SK-N-SH (cell line): ENCODE measurements at regions not wholly inside any gene's neighbourhood (a gene's known extent, or its start where the extent isn't known, plus 50 kb on each side); places are given as distances from the start of the nearest gene placed in this dataset.

Experiments
- CTCF ChIA-PET: fragments of 300-600, 350-600 bp; formaldehyde crosslinking; extraction: SDS; loops from one replicate; lab custom pipeline; 2021; lab: Yijun Ruan, JAX
- POLR2A ChIA-PET: fragments of 350-600 bp; sonication (Branson Sonifier 250); formaldehyde crosslinking; extraction: SDS; loops from one replicate; lab custom pipeline; 2020; ENCODE audit warnings: antibody characterized with exemption, inconsistent platforms; lab: Yijun Ruan, JAX
- DNase-seq: peaks from one replicate; pipeline ENCODE4 v3.0.0; 2012
- H2AFZ ChIP-seq: fragments of 200-600 bp; sonication (generic); 2 replicates; pipeline ENCODE4 v1.8.1; 2016; ENCODE audit warnings: antibody characterized with exemption, mild to moderate bottlenecking, low read depth
- H3F3A ChIP-seq: fragments of 200-600 bp; sonication (generic); replicated peaks from 2 replicates; pipeline ENCODE3; 2016; ENCODE audit warnings: antibody characterized with exemption, mild to moderate bottlenecking; ENCODE audit not compliant: insufficient read depth
- H3K27ac ChIP-seq, 2 experiments: fragments of 200-500 bp in 1 of 2; fragments of 200-600 bp in 1 of 2; sonication (Bioruptor generic) in 1 of 2; sonication (generic), shearing (Covaris generic) in 1 of 2; 2 replicates each; pipeline versions ENCODE4 v1.5.1 to v1.6.1; 2014 to 2016; ENCODE audit warnings: low read depth in 2 of 2, inconsistent platforms in 1 of 2, low read length in 1 of 2, mild to moderate bottlenecking in 1 of 2, mixed read lengths in 1 of 2
- H3K27me3 ChIP-seq: fragments of 200-600 bp; sonication (generic), shearing (Covaris generic); 2 replicates; pipeline ENCODE4 v1.6.1; 2016; ENCODE audit warnings: mixed run types; ENCODE audit not compliant: insufficient read depth
- H3K36me3 ChIP-seq, 2 experiments: fragments of 200-500 bp in 1 of 2; fragments of 200-600 bp in 1 of 2; sonication (Bioruptor generic) in 1 of 2; sonication (generic) in 1 of 2; replicated peaks in 1 of 2; 2 replicates each; pipeline versions ENCODE3 to v1.5.1; 2014 to 2016; ENCODE audit warnings: low read length in 1 of 2, mild to moderate bottlenecking in 1 of 2; ENCODE audit not compliant: insufficient read depth in 2 of 2, control insufficient read depth in 1 of 2
- H3K4me1 ChIP-seq, 2 experiments: fragments of 200-500 bp in 1 of 2; fragments of 200-600 bp in 1 of 2; sonication (Bioruptor generic) in 1 of 2; sonication (generic), shearing (Covaris generic) in 1 of 2; 2 replicates each; pipeline versions ENCODE4 v1.5.1 to v1.6.1; 2014 to 2016; ENCODE audit warnings: low read depth in 1 of 2, low read length in 1 of 2, mixed run types in 1 of 2; ENCODE audit not compliant: insufficient read depth in 2 of 2, control insufficient read depth in 1 of 2
- H3K4me2 ChIP-seq: fragments of 200-600 bp; sonication (generic), shearing (Covaris generic); 2 replicates; pipeline ENCODE4 v1.6.1; 2017; ENCODE audit warnings: mixed run types
- H3K4me3 ChIP-seq, 2 experiments: fragments of 200-500 bp in 1 of 2; fragments of 200-600 bp in 1 of 2; sonication (Bioruptor generic) in 1 of 2; sonication (generic), shearing (Covaris generic) in 1 of 2; 2 replicates each; pipeline versions ENCODE4 v1.5.1 to v1.8.1; 2014 to 2016; ENCODE audit warnings: low read depth in 2 of 2, inconsistent platforms in 1 of 2, low read length in 1 of 2, mild to moderate bottlenecking in 1 of 2, mixed read lengths in 1 of 2, moderate library complexity in 1 of 2
- H3K79me2 ChIP-seq: fragments of 200-600 bp; sonication (generic); 2 replicates; pipeline ENCODE4 v1.8.1; 2017; ENCODE audit warnings: mild to moderate bottlenecking; ENCODE audit not compliant: insufficient read depth
- H3K9ac ChIP-seq: fragments of 200-600 bp; sonication (generic); 2 replicates; pipeline ENCODE4 v1.6.1; 2017; ENCODE audit warnings: mixed run types
- H3K9me2 ChIP-seq: fragments of 200-600 bp; sonication (generic); 2 replicates; pipeline ENCODE4 v1.6.1; 2017; ENCODE audit warnings: mixed run types
- H3K9me3 ChIP-seq: fragments of 200-600 bp; sonication (generic); 2 replicates; pipeline ENCODE4 v1.6.1; 2017; ENCODE audit warnings: mixed run types, mild to moderate bottlenecking, moderate library complexity
- H4K20me1 ChIP-seq: fragments of 200-600 bp; sonication (generic); 2 replicates; pipeline ENCODE4 v1.6.1; 2017; ENCODE audit warnings: mild to moderate bottlenecking, mixed run types; ENCODE audit not compliant: insufficient read depth
- CTCF ChIP-seq: fragments of 200-600 bp; sonication (generic); IDR thresholded peaks from 2 replicates; pipeline ENCODE4 v1.6.1; 2017; ENCODE audit warnings: antibody characterized with exemption, mild to moderate bottlenecking, moderate library complexity
- EZH2phosphoT487 ChIP-seq: fragments of 200-600 bp; sonication (generic); IDR thresholded peaks from 2 replicates; pipeline ENCODE4 v1.6.1; 2017; ENCODE audit warnings: low read depth, mixed run types, mild to moderate bottlenecking, antibody characterized with exemption, moderate library complexity, borderline replicate concordance
- FOXJ3 ChIP-seq: sonication (generic); formaldehyde crosslinking; IDR thresholded peaks from 2 replicates; pipeline ENCODE4 v1.5.1; 2020; ENCODE audit warnings: mild to moderate bottlenecking, missing genetic modification reagents
- FOXM1 ChIP-seq: IDR thresholded peaks from 2 replicates; pipeline ENCODE4 v1.4.0; 2012; ENCODE audit warnings: low read depth, mild to moderate bottlenecking
- GABPA ChIP-seq: IDR thresholded peaks from 2 replicates; pipeline ENCODE4 v1.4.0; 2012; ENCODE audit warnings: low read depth, mild to moderate bottlenecking
- MAX ChIP-seq: IDR thresholded peaks from 2 replicates; pipeline ENCODE4 v1.4.0; 2012; ENCODE audit warnings: low read depth
- NFIC ChIP-seq: IDR thresholded peaks from 2 replicates; pipeline ENCODE4 v1.4.0; 2012; ENCODE audit warnings: borderline replicate concordance
- PBX3 ChIP-seq: IDR thresholded peaks from 2 replicates; pipeline ENCODE4; 2012
- RFX5 ChIP-seq: IDR thresholded peaks from 2 replicates; pipeline ENCODE4 v1.6.1; 2012; ENCODE audit warnings: mild to moderate bottlenecking, improper control_type of control experiment, low read length
- USF2 ChIP-seq: fragments of 150-350 bp; IDR thresholded peaks from 2 replicates; pipeline ENCODE4 v1.6.1; 2017; ENCODE audit warnings: antibody characterized with exemption, low read length, low read depth, borderline replicate concordance
- WGBS: methylation state at CpG from one replicate; pipeline ENCODE4 v1.1.6; 2017; ENCODE audit warnings: low lambda C conversion rate; 5-methylcytosine and 5-hydroxymethylcytosine counted together

GRCh38 chr4:126752702-126753101, 880.1 kb upstream of the INTU start:
- 82% methylated on average over 4 of the region's 4 CpGs for WGBS

More at GRCh38 chr4:126752702-126753101, 880.1 kb upstream of the INTU start:
- TF ChIP-seq PBX3: no peak
- no peak for TF ChIP-seq FOXM1
- no peak for TF ChIP-seq GABPA
- no peak for TF ChIP-seq FOXJ3
- TF ChIP-seq NFIC: no peak
- no peak for TF ChIP-seq MAX
- no peak for TF ChIP-seq USF2
- no peak for TF ChIP-seq RFX5
- TF ChIP-seq EZH2phosphoT487: no peak
- TF ChIP-seq CTCF: no peak
- peaks cover 4% of the 10 kb centered on the region for H3F3A ChIP-seq
- no peaks in the 10 kb centered on the region for H3K27me3 ChIP-seq
- CTCF ChIA-PET: interaction anchor here (0.7 kb wide), 2 partner anchors 101 to 1305 kb away, joined by 3 read pairs; no protein-coding TSS in a partner anchor
- no peaks in the 10 kb centered on the region for H4K20me1 ChIP-seq
- no peaks in the 10 kb centered on the region for H3K9me3 ChIP-seq
- no peak overlapping the region for H3K9ac ChIP-seq
- H3K4me2 ChIP-seq: no peak overlapping the region
- H3K4me1 ChIP-seq: no peaks in the 10 kb centered on the region
- H2AFZ ChIP-seq: no peak overlapping the region
- H3K9me2 ChIP-seq: no peaks in the 10 kb centered on the region; the same call in 1 of the 2 replicates
- no peaks in the 10 kb centered on the region for H3K79me2 ChIP-seq
- H3K27ac ChIP-seq: no peak overlapping the region
- H3K4me3 ChIP-seq: no peak overlapping the region
- DNase-seq: no peak
- no peaks in the 10 kb centered on the region for H3K36me3 ChIP-seq
- POLR2A ChIA-PET: no interaction called here
